H1 (cell line): ENCODE measurements at regions not wholly inside any gene's neighbourhood (a gene's known extent, or its start where the extent isn't known, plus 50 kb on each side); places are given as distances from the start of the nearest gene placed in this dataset.

Experiments used
- CTCF ChIA-PET: fragments of 300-600 bp; sonication (Branson Sonifier 250); formaldehyde crosslinking; loops from one replicate; lab custom pipeline; 2021; ENCODE audit not compliant: partially characterized antibody; lab: Charles Lee
- POLR2A ChIA-PET: fragments of 300-600 bp; sonication (Branson Sonifier 250); formaldehyde crosslinking; loops from one replicate; lab custom pipeline; 2021; ENCODE audit warnings: inconsistent platforms; ENCODE audit not compliant: partially characterized antibody; lab: Charles Lee
- DNase-seq, 2 experiments: peaks; one replicate each; pipeline versions ENCODE4 v3.0.0 to v3.0.0-alpha.2; 2010 to 2022; ENCODE audit warnings: low spot score in 2 of 2, low read depth in 1 of 2, mixed read lengths in 1 of 2
- FAIRE-seq: peaks from 2 replicates; lab custom pipeline; 2011; peaks lifted over from hg19 to GRCh38; lab: Jason Lieb, UNC
- H2AFZ ChIP-seq: 2 replicates; pipeline ENCODE4 v1.8.1; 2012; ENCODE audit warnings: low read length, inconsistent platforms
- H2AK5ac ChIP-seq: 2 replicates; pipeline ENCODE4 v1.6.1; 2013; ENCODE audit warnings: low read depth, low read length
- H2BK120ac ChIP-seq: replicated peaks from 2 replicates; pipeline ENCODE3; 2013; ENCODE audit warnings: low read depth, low read length, inconsistent platforms
- H2BK12ac ChIP-seq: 2 replicates; pipeline ENCODE4 v1.6.1; 2013; ENCODE audit warnings: low read depth, low read length
- H2BK15ac ChIP-seq: 2 replicates; pipeline ENCODE4 v1.6.1; 2013; ENCODE audit warnings: low read length
- H2BK20ac ChIP-seq: 2 replicates; pipeline ENCODE4 v1.6.1; 2013; ENCODE audit warnings: low read length
- H2BK5ac ChIP-seq: 2 replicates; pipeline ENCODE4 v1.6.1; 2013; ENCODE audit warnings: low read depth, low read length
- H3K14ac ChIP-seq: 2 replicates; pipeline ENCODE4 v1.6.1; 2013; ENCODE audit warnings: inconsistent platforms; ENCODE audit not compliant: insufficient read length
- H3K18ac ChIP-seq: 2 replicates; pipeline ENCODE4 v1.6.1; 2013; ENCODE audit warnings: low read length; ENCODE audit errors: extremely low read depth
- H3K23ac ChIP-seq: 2 replicates; pipeline ENCODE4 v1.6.1; 2013; ENCODE audit warnings: inconsistent platforms; ENCODE audit not compliant: insufficient read length
- H3K23me2 ChIP-seq: 2 replicates; pipeline ENCODE4 v1.6.1; 2013; ENCODE audit warnings: low read depth, low read length
- H3K27ac ChIP-seq: 2 replicates; pipeline ENCODE4 v1.6.1; 2011; ENCODE audit warnings: low read depth, low read length, inconsistent platforms
- H3K27me3 ChIP-seq, 4 experiments: replicated peaks in 1 of 4; 1 replicate in 1 of 4; 2 replicates in 3 of 4; pipeline versions ENCODE4 v1.6.1 to v1.8.1; 2011 to 2013; ENCODE audit warnings: low read length in 3 of 4, mild to moderate bottlenecking in 3 of 4, inconsistent platforms in 2 of 4, mixed read lengths in 2 of 4, moderate library complexity in 1 of 4; ENCODE audit not compliant: control insufficient read depth in 3 of 4, insufficient read depth in 3 of 4; ENCODE audit errors: extremely low read depth in 1 of 4
- H3K36me3 ChIP-seq, 4 experiments: 2 replicates each; pipeline versions ENCODE4 v1.6.1 to v1.8.1; 2011 to 2013; ENCODE audit warnings: mild to moderate bottlenecking in 4 of 4, low read length in 3 of 4, moderate library complexity in 2 of 4, control low read depth in 1 of 4, inconsistent platforms in 1 of 4; ENCODE audit not compliant: insufficient read depth in 4 of 4, control insufficient read depth in 2 of 4
- H3K4ac ChIP-seq: replicated peaks from 2 replicates; pipeline ENCODE3; 2013; ENCODE audit warnings: low read length, low read depth, mixed read lengths, inconsistent platforms; ENCODE audit not compliant: insufficient read length
- H3K4me1 ChIP-seq, 4 experiments: replicated peaks in 1 of 4; 1 replicate in 1 of 4; 2 replicates in 3 of 4; pipeline versions ENCODE4 v1.6.1 to v1.8.1; 2011 to 2013; ENCODE audit warnings: low read length in 3 of 4, inconsistent platforms in 2 of 4, mixed read lengths in 1 of 4; ENCODE audit not compliant: insufficient read depth in 4 of 4, control insufficient read depth in 3 of 4
- H3K4me2 ChIP-seq, 2 experiments: 2 replicates each; pipeline versions ENCODE4 v1.6.1 to v1.8.1; 2011 to 2013; ENCODE audit warnings: low read depth in 2 of 2, low read length in 2 of 2, control low read depth in 1 of 2, inconsistent platforms in 1 of 2, mild to moderate bottlenecking in 1 of 2; ENCODE audit not compliant: insufficient read depth in 1 of 2
- H3K4me3 ChIP-seq, 4 experiments: fragments of 200-600, 300-600 bp in 1 of 4; sonication (generic), shearing (Covaris generic), sonication (Bioruptor Twin) in 1 of 4; 2 replicates each; pipeline versions ENCODE4 v1.5.1 to v1.8.1; 2011 to 2016; ENCODE audit warnings: low read length in 4 of 4, low read depth in 3 of 4, control low read depth in 2 of 4, inconsistent platforms in 2 of 4, mild to moderate bottlenecking in 2 of 4, mixed read lengths in 1 of 4, moderate library complexity in 1 of 4; ENCODE audit not compliant: insufficient read depth in 2 of 4; ENCODE audit errors: extremely low read depth in 1 of 4
- H3K56ac ChIP-seq: replicated peaks from 2 replicates; pipeline ENCODE3; 2013; ENCODE audit warnings: low read depth, mild to moderate bottlenecking, mixed read lengths, low read length, inconsistent platforms; ENCODE audit not compliant: insufficient read length
- H3K79me1 ChIP-seq: 2 replicates; pipeline ENCODE4 v1.6.1; 2013; ENCODE audit warnings: low read depth, low read length, control low read depth
- H3K79me2 ChIP-seq, 2 experiments: 2 replicates each; pipeline versions ENCODE4 v1.6.1 to v1.8.1; 2012 to 2013; ENCODE audit warnings: low read length in 2 of 2, mild to moderate bottlenecking in 2 of 2, inconsistent platforms in 1 of 2; ENCODE audit not compliant: insufficient read depth in 2 of 2, control insufficient read depth in 1 of 2
- H3K9ac ChIP-seq, 4 experiments: replicated peaks in 1 of 4; 1 replicate in 1 of 4; 2 replicates in 3 of 4; pipeline versions ENCODE4 v1.6.1 to v1.8.1; 2011 to 2013; ENCODE audit warnings: low read depth in 3 of 4, low read length in 3 of 4, control low read depth in 2 of 4, mild to moderate bottlenecking in 2 of 4, moderate library complexity in 2 of 4, inconsistent platforms in 1 of 4; ENCODE audit errors: extremely low read depth in 1 of 4
- H3K9me3 ChIP-seq, 2 experiments: 2 replicates each; pipeline versions ENCODE4 v1.6.1 to v1.8.1; 2012 to 2013; ENCODE audit warnings: mild to moderate bottlenecking in 2 of 2, moderate library complexity in 2 of 2, control low read depth in 1 of 2, inconsistent platforms in 1 of 2, low read depth in 1 of 2, low read length in 1 of 2, mixed read lengths in 1 of 2; ENCODE audit not compliant: insufficient read depth in 2 of 2
- H4K20me1 ChIP-seq, 2 experiments: replicated peaks in 1 of 2; 2 replicates each; pipeline versions ENCODE3 to v1.8.1; 2011 to 2013; ENCODE audit warnings: inconsistent platforms in 2 of 2, low read length in 2 of 2, mild to moderate bottlenecking in 1 of 2; ENCODE audit not compliant: insufficient read depth in 2 of 2, control insufficient read depth in 1 of 2
- H4K5ac ChIP-seq: 2 replicates; pipeline ENCODE4 v1.6.1; 2013; ENCODE audit warnings: low read length, low read depth, mixed read lengths, inconsistent platforms; ENCODE audit not compliant: insufficient read length
- H4K8ac ChIP-seq: 2 replicates; pipeline ENCODE4 v1.8.0; 2013; ENCODE audit warnings: mild to moderate bottlenecking, moderate library complexity, low read length, inconsistent platforms; ENCODE audit not compliant: insufficient read depth; ENCODE audit errors: extremely low read depth
- H4K91ac ChIP-seq: replicated peaks from 2 replicates; pipeline ENCODE3; 2013; ENCODE audit warnings: low read length, mixed read lengths, inconsistent platforms; ENCODE audit not compliant: insufficient read length
- HDAC2 ChIP-seq, 2 experiments: fragments of 300-600 bp in 1 of 2; sonication (generic) in 1 of 2; IDR thresholded peaks; 2 replicates each; pipeline ENCODE4 v1.6.1; 2011 to 2012; ENCODE audit warnings: low read depth in 2 of 2, low read length in 2 of 2, mild to moderate bottlenecking in 2 of 2, moderate library complexity in 2 of 2, borderline replicate concordance in 1 of 2, inconsistent platforms in 1 of 2
- KDM5A ChIP-seq: fragments of 200-600 bp; IDR thresholded peaks from 2 replicates; pipeline ENCODE4 v1.7.1; 2012; ENCODE audit warnings: mild to moderate bottlenecking, low read length, inconsistent platforms, mixed read lengths
- NRF1 ChIP-seq: IDR thresholded peaks from 2 replicates; pipeline ENCODE4 v1.6.1; 2011; ENCODE audit warnings: mild to moderate bottlenecking, low read depth, low read length, improper control_type of control experiment
- PHF8 ChIP-seq: fragments of 200-600 bp; sonication (generic); conservative IDR thresholded peaks from 2 replicates; pipeline ENCODE4 v1.7.1; 2012; ENCODE audit warnings: low read depth, mild to moderate bottlenecking, inconsistent platforms, low read length, moderate library complexity
- POLR2A ChIP-seq, 2 experiments: IDR thresholded peaks; 1 replicate in 1 of 2; 2 replicates in 1 of 2; pipeline ENCODE4 v1.6.1; 2011; ENCODE audit warnings: low read depth in 2 of 2, low read length in 2 of 2, mild to moderate bottlenecking in 2 of 2; ENCODE audit errors: control extremely low read depth in 1 of 2
- POLR2AphosphoS5 ChIP-seq: IDR thresholded peaks from 2 replicates; pipeline ENCODE4 v1.6.1; 2011; ENCODE audit warnings: low read depth, low read length
- WGBS, 2 experiments: shearing (Covaris generic) in 1 of 2; methylation state at CpG; one replicate each; pipeline versions ENCODE4 v1.1.6 to v1.1.7; 2013 to 2015; ENCODE audit warnings: low lambda C conversion rate in 2 of 2, mixed read lengths in 2 of 2, inconsistent platforms in 1 of 2, low coverage in 1 of 2, missing lambda C conversion rate in 1 of 2; ENCODE audit not compliant: insufficient replicate concordance in 2 of 2, insufficient coverage in 1 of 2, insufficient read length in 1 of 2; ENCODE audit errors: extremely low coverage in 1 of 2, missing lambda C conversion rate in 1 of 2; 5-methylcytosine and 5-hydroxymethylcytosine counted together
- TF ChIP-seq, protein P1 (sequence below): IDR thresholded peaks from 2 replicates; pipeline ENCODE4 v1.6.1; 2012; ENCODE audit warnings: low read length, inconsistent platforms

DNA sequence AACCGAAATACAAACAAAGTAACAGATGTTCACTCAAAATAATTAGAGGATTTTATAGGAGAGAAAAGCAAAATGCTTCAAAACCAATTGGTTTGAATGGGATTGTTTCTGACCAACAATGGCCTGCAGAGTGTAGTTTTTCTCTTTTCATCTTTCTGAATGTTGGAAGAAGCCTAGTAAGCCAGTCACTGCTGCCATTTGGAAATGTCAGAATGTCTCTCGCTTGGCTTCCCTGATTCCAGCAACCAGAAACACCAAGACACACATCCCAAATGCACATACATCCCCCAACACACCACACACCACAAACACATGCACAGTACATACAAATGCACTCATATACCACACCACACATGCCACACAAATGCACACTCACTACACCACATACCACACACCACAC lies 403.4 kb downstream of the OCA2 start:
- Histone ChIP-seq H2BK12ac (peak overlapping the region; percentile 32), H3K18ac (no peak overlapping the region), H3K4me1 (peaks cover 0 to 5% (median 3%) of the 10 kb centered on the region in 4 experiments; a peak in 2 of 7 replicates), H4K20me1 (peaks cover 0 to 3% of the 10 kb centered on the region in 2 experiments), H3K36me3 (no peaks in the 10 kb centered on the region), H4K5ac (peak overlapping the region; percentile 10), H3K4ac (peak overlapping the region; percentile 71), H3K14ac (peak overlapping the region; percentile 23), H3K79me2 (no peaks in the 10 kb centered on the region), H4K91ac (peak overlapping the region; percentile 96), H3K27ac (no peak overlapping the region; the same call in 1 of the 2 replicates), H2AK5ac (peak overlapping the region; percentile 42; the same call in 1 of the 2 replicates), H3K9ac (no peak overlapping the region), H3K27me3 (no peaks in the 10 kb centered on the region), H2BK5ac (peak overlapping the region; percentile 5; the same call in 1 of the 2 replicates), H3K56ac (peak overlapping the region; percentile 13), H3K4me3 (no peak overlapping the region), H3K79me1 (no peaks in the 10 kb centered on the region), H4K8ac (no peak overlapping the region), H2BK15ac (peak overlapping the region; percentile 3; the same call in 1 of the 2 replicates), H2AFZ (no peak overlapping the region), H2BK20ac (peak overlapping the region; percentile 9), H3K4me2 (no peak overlapping the region), H2BK120ac (no peak overlapping the region), H3K9me3 (0 out of 4 replicates have a peak, but pooled peaks cover 0 to 3% of the 10 kb centered on the region in 2 experiments), H3K23ac (no peak overlapping the region), H3K23me2 (peaks cover 3% of the 10 kb centered on the region; the same call in 1 of the 2 replicates)
- FAIRE-seq (no peak), DNase-seq (no peak)
- POLR2A ChIA-PET, result no interaction called here
- WGBS, 2 experiments, result 89% methylated on average over 2 of the region's 2 CpGs; no CpG with 5 or more reads in 1 of the 2 experiments
- CTCF ChIA-PET, result interaction anchor here (0.9 to 1.5 kb wide), 3 partner anchors 12 to 19 kb away, joined by 3 to 4 read pairs (median 3); no protein-coding TSS in a partner anchor
- TF ChIP-seq NRF1 (no peak), HDAC2 (IDR thresholded peaks at IDR 0.05; ENCODE audit: borderline replicate concordance in 1 of 2, low read depth in 2 of 2, low read length in 2 of 2) (no peak), POLR2AphosphoS5 (no peak), KDM5A (no peak), PHF8 (no peak), POLR2A (IDR thresholded peaks at IDR 0.05; ENCODE audit: control extremely low read depth in 1 of 2, low read depth in 2 of 2, low read length in 2 of 2) (no peak)
- TF ChIP-seq, protein P1, sequence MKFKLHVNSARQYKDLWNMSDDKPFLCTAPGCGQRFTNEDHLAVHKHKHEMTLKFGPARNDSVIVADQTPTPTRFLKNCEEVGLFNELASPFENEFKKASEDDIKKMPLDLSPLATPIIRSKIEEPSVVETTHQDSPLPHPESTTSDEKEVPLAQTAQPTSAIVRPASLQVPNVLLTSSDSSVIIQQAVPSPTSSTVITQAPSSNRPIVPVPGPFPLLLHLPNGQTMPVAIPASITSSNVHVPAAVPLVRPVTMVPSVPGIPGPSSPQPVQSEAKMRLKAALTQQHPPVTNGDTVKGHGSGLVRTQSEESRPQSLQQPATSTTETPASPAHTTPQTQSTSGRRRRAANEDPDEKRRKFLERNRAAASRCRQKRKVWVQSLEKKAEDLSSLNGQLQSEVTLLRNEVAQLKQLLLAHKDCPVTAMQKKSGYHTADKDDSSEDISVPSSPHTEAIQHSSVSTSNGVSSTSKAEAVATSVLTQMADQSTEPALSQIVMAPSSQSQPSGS, result no peak
